HepG2 (cell line): ENCODE measurements at regions not wholly inside any gene's neighbourhood (a gene's known extent, or its start where the extent isn't known, plus 50 kb on each side); places are given as distances from the start of the nearest gene placed in this dataset.

Experiments used
- KDM2A ChIP-seq: sonication (generic); formaldehyde crosslinking; IDR thresholded peaks from 2 replicates; pipeline ENCODE4 v1.4.0; 2020; ENCODE audit warnings: low read depth, missing genetic modification reagents, borderline replicate concordance
- MED8 ChIP-seq: sonication (generic); formaldehyde crosslinking; IDR thresholded peaks from 2 replicates; pipeline ENCODE4 v1.8.1; 2023; ENCODE audit warnings: mild to moderate bottlenecking, missing genetic modification reagents; ENCODE audit not compliant: insufficient replicate concordance
- NFYB ChIP-seq: sonication (generic); formaldehyde crosslinking; IDR thresholded peaks from 2 replicates; pipeline ENCODE4 v1.4.0; 2020; ENCODE audit warnings: missing genetic modification reagents
- PLRG1 ChIP-seq: fragments of 450-650 bp; conservative IDR thresholded peaks from 2 replicates; pipeline ENCODE4 v1.6.1; 2016
- ZNF33B ChIP-seq: sonication (generic); formaldehyde crosslinking; IDR thresholded peaks from 2 replicates; pipeline ENCODE4 v1.5.1; 2020; ENCODE audit warnings: mild to moderate bottlenecking, missing genetic modification reagents
- TF ChIP-seq, protein P1 (sequence below): IDR thresholded peaks from 2 replicates; pipeline ENCODE4 v1.6.1; 2016; ENCODE audit warnings: low read depth
- TF ChIP-seq, protein P2 (sequence below): sonication (generic); formaldehyde crosslinking; conservative IDR thresholded peaks from 2 replicates; pipeline ENCODE4 v1.4.0; 2020; ENCODE audit warnings: missing genetic modification reagents
- TF ChIP-seq, protein P3 (sequence below): sonication (generic); formaldehyde crosslinking; IDR thresholded peaks from 2 replicates; pipeline ENCODE4 v1.5.0; 2020; ENCODE audit warnings: mild to moderate bottlenecking, missing genetic modification reagents, moderate library complexity

DNA sequence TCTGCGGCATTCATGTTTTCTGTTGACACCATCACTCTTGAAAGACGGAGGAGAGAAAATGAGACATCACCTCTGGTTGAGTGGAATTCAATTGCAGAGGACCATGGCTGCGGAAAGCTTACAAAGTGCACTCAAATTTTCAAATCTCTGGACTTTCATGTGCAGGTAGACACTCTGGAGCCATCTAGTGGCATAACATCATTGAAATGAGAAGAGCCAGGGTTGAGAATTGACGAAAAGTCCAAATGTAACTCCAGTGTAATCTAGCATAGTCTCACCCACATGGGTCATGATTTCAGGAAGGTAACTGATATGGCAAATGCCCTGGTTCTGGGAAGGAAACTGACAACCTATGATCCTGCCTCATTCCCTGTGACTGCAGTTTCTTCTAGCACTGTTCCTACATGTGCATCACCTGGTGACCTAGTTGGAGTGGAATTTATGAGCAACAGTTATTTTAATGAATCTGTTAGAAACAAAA, 687.8 kb downstream of the KCNA4 start:
- TF ChIP-seq, protein P1, sequence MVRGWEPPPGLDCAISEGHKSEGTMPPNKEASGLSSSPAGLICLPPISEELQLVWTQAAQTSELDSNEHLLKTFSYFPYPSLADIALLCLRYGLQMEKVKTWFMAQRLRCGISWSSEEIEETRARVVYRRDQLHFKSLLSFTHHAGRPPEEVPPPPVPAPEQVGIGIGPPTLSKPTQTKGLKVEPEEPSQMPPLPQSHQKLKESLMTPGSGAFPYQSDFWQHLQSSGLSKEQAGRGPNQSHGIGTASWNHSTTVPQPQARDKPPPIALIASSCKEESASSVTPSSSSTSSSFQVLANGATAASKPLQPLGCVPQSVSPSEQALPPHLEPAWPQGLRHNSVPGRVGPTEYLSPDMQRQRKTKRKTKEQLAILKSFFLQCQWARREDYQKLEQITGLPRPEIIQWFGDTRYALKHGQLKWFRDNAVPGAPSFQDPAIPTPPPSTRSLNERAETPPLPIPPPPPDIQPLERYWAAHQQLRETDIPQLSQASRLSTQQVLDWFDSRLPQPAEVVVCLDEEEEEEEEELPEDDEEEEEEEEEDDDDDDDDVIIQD (CRISPR knock-in tag), result no peak
- TF ChIP-seq KDM2A (CRISPR knock-in tag) (no peak), ZNF33B (CRISPR knock-in tag) (no peak), PLRG1 (no peak), MED8 (CRISPR knock-in tag) (no peak), NFYB (CRISPR knock-in tag) (no peak)
- TF ChIP-seq, protein P2, sequence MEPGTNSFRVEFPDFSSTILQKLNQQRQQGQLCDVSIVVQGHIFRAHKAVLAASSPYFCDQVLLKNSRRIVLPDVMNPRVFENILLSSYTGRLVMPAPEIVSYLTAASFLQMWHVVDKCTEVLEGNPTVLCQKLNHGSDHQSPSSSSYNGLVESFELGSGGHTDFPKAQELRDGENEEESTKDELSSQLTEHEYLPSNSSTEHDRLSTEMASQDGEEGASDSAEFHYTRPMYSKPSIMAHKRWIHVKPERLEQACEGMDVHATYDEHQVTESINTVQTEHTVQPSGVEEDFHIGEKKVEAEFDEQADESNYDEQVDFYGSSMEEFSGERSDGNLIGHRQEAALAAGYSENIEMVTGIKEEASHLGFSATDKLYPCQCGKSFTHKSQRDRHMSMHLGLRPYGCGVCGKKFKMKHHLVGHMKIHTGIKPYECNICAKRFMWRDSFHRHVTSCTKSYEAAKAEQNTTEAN (CRISPR knock-in tag), result no peak
- TF ChIP-seq, protein P3, sequence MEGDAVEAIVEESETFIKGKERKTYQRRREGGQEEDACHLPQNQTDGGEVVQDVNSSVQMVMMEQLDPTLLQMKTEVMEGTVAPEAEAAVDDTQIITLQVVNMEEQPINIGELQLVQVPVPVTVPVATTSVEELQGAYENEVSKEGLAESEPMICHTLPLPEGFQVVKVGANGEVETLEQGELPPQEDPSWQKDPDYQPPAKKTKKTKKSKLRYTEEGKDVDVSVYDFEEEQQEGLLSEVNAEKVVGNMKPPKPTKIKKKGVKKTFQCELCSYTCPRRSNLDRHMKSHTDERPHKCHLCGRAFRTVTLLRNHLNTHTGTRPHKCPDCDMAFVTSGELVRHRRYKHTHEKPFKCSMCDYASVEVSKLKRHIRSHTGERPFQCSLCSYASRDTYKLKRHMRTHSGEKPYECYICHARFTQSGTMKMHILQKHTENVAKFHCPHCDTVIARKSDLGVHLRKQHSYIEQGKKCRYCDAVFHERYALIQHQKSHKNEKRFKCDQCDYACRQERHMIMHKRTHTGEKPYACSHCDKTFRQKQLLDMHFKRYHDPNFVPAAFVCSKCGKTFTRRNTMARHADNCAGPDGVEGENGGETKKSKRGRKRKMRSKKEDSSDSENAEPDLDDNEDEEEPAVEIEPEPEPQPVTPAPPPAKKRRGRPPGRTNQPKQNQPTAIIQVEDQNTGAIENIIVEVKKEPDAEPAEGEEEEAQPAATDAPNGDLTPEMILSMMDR, result peak; percentile 77
